Transverse colon (tissue), 4 donors: ENCODE measurements at regions not wholly inside any gene's neighbourhood (a gene's known extent, or its start where the extent isn't known, plus 50 kb on each side); places are given as distances from the start of the nearest gene placed in this dataset.
"Not testable (repeated sequence)": the region's sequence is repeated elsewhere in the genome, so short reads cannot be mapped to it uniquely, and the experiment has no call there.

Experiments
- DNase-seq: peaks from one replicate; pipeline ENCODE4 v3.0.0-alpha.2; 2019
- H3K27ac ChIP-seq, 4 donors: fragments of 200-600 bp; sonication (generic); 2 replicates each; pipeline ENCODE4 v1.5.1; 2016 to 2018; ENCODE audit warnings: inconsistent platforms in 4 of 4
- H3K27me3 ChIP-seq: fragments of 200-600 bp; sonication (generic); 2 replicates; pipeline ENCODE4 v1.5.1; 2017; ENCODE audit warnings: inconsistent platforms
- H3K36me3 ChIP-seq, 4 donors: fragments of 200-600 bp; sonication (generic); 2 replicates each; pipeline ENCODE4 v1.5.1; 2017 to 2019; ENCODE audit warnings: inconsistent platforms in 4 of 4
- H3K4me1 ChIP-seq, 4 donors: fragments of 200-600 bp; sonication (generic); 2 replicates each; pipeline ENCODE4 v1.5.1; 2017 to 2020; ENCODE audit warnings: inconsistent platforms in 4 of 4
- H3K4me3 ChIP-seq, 4 donors: fragments of 200-600 bp; sonication (generic); 1 replicate in 1 of 4; 2 replicates in 3 of 4; pipeline versions ENCODE4 v1.5.1 to v1.6.1; 2017 to 2019; ENCODE audit warnings: inconsistent platforms in 4 of 4
- H3K9me3 ChIP-seq, 2 donors: fragments of 200-600 bp; sonication (generic); 2 replicates each; pipeline ENCODE4 v1.5.1; 2017 to 2019; ENCODE audit warnings: inconsistent platforms in 2 of 2
- CTCF ChIP-seq, 5 experiments: fragments of 200-600 bp in 3 of 5; fragments of 450-650 bp in 2 of 5; sonication (generic) in 3 of 5; IDR thresholded peaks; 1 replicate in 2 of 5; 2 replicates in 3 of 5; pipeline ENCODE4 v1.5.1; 2016 to 2017; ENCODE audit warnings: antibody characterized with exemption in 5 of 5, inconsistent platforms in 3 of 5, mild to moderate bottlenecking in 2 of 5, moderate library complexity in 1 of 5
- EP300 ChIP-seq: sonication (generic); formaldehyde crosslinking; IDR thresholded peaks from one replicate; pipeline ENCODE4 v1.6.1; 2017; ENCODE audit warnings: antibody characterized with exemption, low read depth
- POLR2A ChIP-seq: fragments of 450-650 bp; IDR thresholded peaks from one replicate; pipeline ENCODE4 v1.6.1; 2016; ENCODE audit warnings: antibody characterized with exemption, mild to moderate bottlenecking, moderate library complexity
- POLR2AphosphoS5 ChIP-seq, 3 donors: sonication (generic); formaldehyde crosslinking; IDR thresholded peaks; one replicate each; pipeline ENCODE4 v1.6.1; 2016; ENCODE audit warnings: antibody characterized with exemption in 3 of 3
- WGBS, 2 donors: methylation state at CpG; one replicate each; pipeline ENCODE4 v1.1.5; 2018; ENCODE audit warnings: low coverage in 1 of 2; 5-methylcytosine and 5-hydroxymethylcytosine counted together
- in situ Hi-C, 4 donors: fragments of 200-750 bp; cut with MboI; loops; one replicate each; pipeline versions ENCODE4 v1.15.0 to v1.15.1; 2017; ENCODE audit warnings: low sequenced_read_pairs in 3 of 4, low pct_ligation_motif_present in 1 of 4, low pct_unique_long_range_greater_than_20kb in 1 of 4
- intact Hi-C: fragments of 100-400 bp; cut with DNase I; formaldehyde crosslinking; loops from one replicate; pipeline ENCODE4 v1.15.1; 2023; ENCODE audit warnings: low total_unique reads

- 91 to 100% methylated on average over 1 of the region's 1 CpG for WGBS, 2 donors
- Histone ChIP-seq H3K27ac (no peak overlapping the region), H3K4me3 (no peak overlapping the region), H3K27me3 (no peaks in the 10 kb centered on the region), H3K4me1 (no peaks in the 10 kb centered on the region), H3K36me3 (no peaks in the 10 kb centered on the region), H3K9me3 (no peaks in the 10 kb centered on the region)
- intact Hi-C loops (no loop called here), in situ Hi-C loops (no loop called here)
- no peak for TF ChIP-seq EP300
- TF ChIP-seq CTCF (IDR thresholded peaks at IDR 0.05), result no peak
- TF ChIP-seq POLR2AphosphoS5 (IDR thresholded peaks at IDR 0.05), result no peak
- no peak for DNase-seq
Observed at GRCh38 chr6:94163877-94164276, 744.5 kb upstream of the EPHA7 start.

GRCh38 chr6:94150886-94151285 is 731.5 kb upstream of the EPHA7 start:
- no peaks in the 10 kb centered on the region for H3K9me3 ChIP-seq
- in situ Hi-C loops, result no loop called here

GRCh38 chr6:94144807-94145206 is 725.4 kb upstream of the EPHA7 start:
- Histone ChIP-seq H3K4me1 (no peaks in the 10 kb centered on the region), H3K9me3 (no peaks in the 10 kb centered on the region), H3K27me3 (no peaks in the 10 kb centered on the region), H3K36me3 (no peaks in the 10 kb centered on the region), H3K27ac (no peak overlapping the region), H3K4me3 (no peak overlapping the region)
- intact Hi-C loops, result no loop called here
- TF ChIP-seq POLR2AphosphoS5 (IDR thresholded peaks at IDR 0.05) (no peak), CTCF (IDR thresholded peaks at IDR 0.05) (no peak), EP300 (no peak), POLR2A (no peak)
- in situ Hi-C loops, result no loop called here
- no peak for DNase-seq

More at GRCh38 chr6:94150886-94151285, 731.5 kb upstream of the EPHA7 start:
- intact Hi-C loops, result no loop called here
- Histone ChIP-seq H3K4me1 (no peaks in the 10 kb centered on the region), H3K27me3 (no peaks in the 10 kb centered on the region), H3K4me3 (no peak overlapping the region), H3K36me3 (no peaks in the 10 kb centered on the region), H3K27ac (no peak overlapping the region)
- DNase-seq, result no peak
- WGBS, 2 donors, result 66 to 87% methylated on average over 2 of the region's 2 CpGs
- no peak for TF ChIP-seq EP300
- TF ChIP-seq CTCF (IDR thresholded peaks at IDR 0.05), result no peak
- no peak for TF ChIP-seq POLR2A
- TF ChIP-seq POLR2AphosphoS5 (IDR thresholded peaks at IDR 0.05), result no peak

GRCh38 chr6:94137178-94137577 is 717.8 kb upstream of the EPHA7 start:
- H3K36me3 ChIP-seq, H3K9me3 ChIP-seq, H3K4me3 ChIP-seq, in situ Hi-C loops, H3K27me3 ChIP-seq, H3K27ac ChIP-seq, H3K4me1 ChIP-seq, intact Hi-C loops, DNase-seq: not testable (repeated sequence)
- 90 to 92% methylated on average over 7 to 11 of the region's 11 CpGs for WGBS, 2 donors

- H3K4me3 ChIP-seq, result no peak overlapping the region
- no peak overlapping the region for H3K27ac ChIP-seq
- H3K27me3 ChIP-seq, result no peaks in the 10 kb centered on the region
- intact Hi-C loops (no loop called here), in situ Hi-C loops (no loop called here)
- no peaks in the 10 kb centered on the region for H3K36me3 ChIP-seq
- H3K4me1 ChIP-seq, result peaks cover 0 to 8% (median 4%) of the 10 kb centered on the region in 4 donors
- H3K9me3 ChIP-seq, result no peaks in the 10 kb centered on the region
- no peak for TF ChIP-seq EP300
- TF ChIP-seq POLR2AphosphoS5 (IDR thresholded peaks at IDR 0.05), result no peak
- TF ChIP-seq CTCF (IDR thresholded peaks at IDR 0.05), result no peak
- no peak for TF ChIP-seq POLR2A
- 75% methylated on average over 2 of the region's 2 CpGs; no CpG with 5 or more reads in 1 of the 2 donors for WGBS, 2 donors
- DNase-seq, result no peak
Observed at GRCh38 chr6:94133106-94133505, 713.7 kb upstream of the EPHA7 start.
